ENCODE measurements at regions not wholly inside any gene's neighbourhood (a gene's known extent, or its start where the extent isn't known, plus 50 kb on each side); places are given as distances from the start of the nearest gene placed in this dataset.
"Not testable (repeated sequence)": the region's sequence is repeated elsewhere in the genome, so short reads cannot be mapped to it uniquely, and the experiment has no call there.

- Mint-ChIP-seq H3K4me3 (no peak overlapping the region), H3K36me3 (ENCODE audit: insufficient read depth in 2 of 2) (no peaks in the 10 kb centered on the region), H3K27me3 (ENCODE audit: low read depth) (no peaks in the 10 kb centered on the region), H3K9me3 (no peaks in the 10 kb centered on the region), H3K4me1 (ENCODE audit: low read depth) (no peaks in the 10 kb centered on the region), H3K27ac (no peak overlapping the region)
- no peak for DNase-seq
- no peak for ATAC-seq (replicated peaks in 1 of 2)
Observed at GRCh38 chr22:47623763-47624148, 861.3 kb downstream of the TBC1D22A start.

GRCh38 chr22:47623066-47623762 is 860.8 kb downstream of the TBC1D22A start:
- no peak overlapping the region for H3K4me3 Mint-ChIP-seq
- H3K4me1 Mint-ChIP-seq (ENCODE audit: low read depth) = no peaks in the 10 kb centered on the region
- DNase-seq (no peak), ATAC-seq (replicated peaks in 1 of 2) (no peak)
- no peaks in the 10 kb centered on the region for H3K36me3 Mint-ChIP-seq (ENCODE audit: insufficient read depth in 2 of 2)
- H3K27ac Mint-ChIP-seq = no peak overlapping the region
- H3K9me3 Mint-ChIP-seq = no peaks in the 10 kb centered on the region
- H3K27me3 Mint-ChIP-seq (ENCODE audit: low read depth) = no peaks in the 10 kb centered on the region

- no peak overlapping the region for H3K4me3 Mint-ChIP-seq
- no peaks in the 10 kb centered on the region for H3K27me3 Mint-ChIP-seq (ENCODE audit: low read depth)
- H3K27ac Mint-ChIP-seq = no peak overlapping the region
- ATAC-seq (replicated peaks in 1 of 2) (no peak), DNase-seq (no peak)
- no peaks in the 10 kb centered on the region for H3K9me3 Mint-ChIP-seq
- H3K4me1 Mint-ChIP-seq (ENCODE audit: low read depth) = no peaks in the 10 kb centered on the region
- no peaks in the 10 kb centered on the region for H3K36me3 Mint-ChIP-seq (ENCODE audit: insufficient read depth in 2 of 2)
Observed at GRCh38 chr22:47622541-47622940, 860.1 kb downstream of the TBC1D22A start.

- H3K9me3 Mint-ChIP-seq = no peaks in the 10 kb centered on the region
- H3K4me1 Mint-ChIP-seq (ENCODE audit: low read depth) = no peaks in the 10 kb centered on the region
- H3K27me3 Mint-ChIP-seq (ENCODE audit: low read depth) = no peaks in the 10 kb centered on the region
- H3K4me3 Mint-ChIP-seq = no peak overlapping the region
- DNase-seq (no peak), ATAC-seq (replicated peaks in 1 of 2) (no peak)
- H3K27ac Mint-ChIP-seq = no peak overlapping the region
- H3K36me3 Mint-ChIP-seq (ENCODE audit: insufficient read depth in 2 of 2) = no peaks in the 10 kb centered on the region
Observed at GRCh38 chr22:47621253-47621652, 858.8 kb downstream of the TBC1D22A start.

- H3K27ac Mint-ChIP-seq = no peak overlapping the region
- no peak for DNase-seq
- H3K36me3 Mint-ChIP-seq (ENCODE audit: insufficient read depth in 2 of 2) = no peaks in the 10 kb centered on the region
- ATAC-seq (replicated peaks in 1 of 2) = no peak
- no peaks in the 10 kb centered on the region for H3K9me3 Mint-ChIP-seq
- H3K4me1 Mint-ChIP-seq (ENCODE audit: low read depth) = no peaks in the 10 kb centered on the region
- no peaks in the 10 kb centered on the region for H3K27me3 Mint-ChIP-seq (ENCODE audit: low read depth)
- no peak overlapping the region for H3K4me3 Mint-ChIP-seq
Observed at GRCh38 chr22:47620391-47620790, 857.9 kb downstream of the TBC1D22A start.

GRCh38 chr22:47619631-47620030 is 857.2 kb downstream of the TBC1D22A start:
- no peaks in the 10 kb centered on the region for H3K36me3 Mint-ChIP-seq (ENCODE audit: insufficient read depth in 2 of 2)
- H3K27me3 Mint-ChIP-seq (ENCODE audit: low read depth) = no peaks in the 10 kb centered on the region

GRCh38 chr22:47618180-47619010 is 855.9 kb downstream of the TBC1D22A start:
- Mint-ChIP-seq H3K36me3 (ENCODE audit: insufficient read depth in 2 of 2) (no peaks in the 10 kb centered on the region), H3K4me1 (ENCODE audit: low read depth) (no peaks in the 10 kb centered on the region), H3K9me3 (no peaks in the 10 kb centered on the region), H3K4me3 (no peak overlapping the region), H3K27me3 (ENCODE audit: low read depth) (no peaks in the 10 kb centered on the region), H3K27ac (no peak overlapping the region)
- no peak for ATAC-seq (replicated peaks in 1 of 2)
- DNase-seq = no peak

More at GRCh38 chr22:47619631-47620030, 857.2 kb downstream of the TBC1D22A start:
- Mint-ChIP-seq H3K4me3 (no peak overlapping the region), H3K27ac (no peak overlapping the region), H3K4me1 (ENCODE audit: low read depth) (no peaks in the 10 kb centered on the region), H3K9me3 (no peaks in the 10 kb centered on the region)
- ATAC-seq (replicated peaks in 1 of 2) (no peak), DNase-seq (no peak)

GRCh38 chr22:47617186-47617585 is 854.7 kb downstream of the TBC1D22A start:
- no peak overlapping the region for H3K4me3 Mint-ChIP-seq
- no peaks in the 10 kb centered on the region for H3K4me1 Mint-ChIP-seq (ENCODE audit: low read depth)
- H3K27ac Mint-ChIP-seq = no peak overlapping the region
- H3K9me3 Mint-ChIP-seq = no peaks in the 10 kb centered on the region
- ATAC-seq (replicated peaks in 1 of 2) (no peak), DNase-seq (no peak)
- H3K36me3 Mint-ChIP-seq (ENCODE audit: insufficient read depth in 2 of 2) = no peaks in the 10 kb centered on the region
- H3K27me3 Mint-ChIP-seq (ENCODE audit: low read depth) = no peaks in the 10 kb centered on the region

GRCh38 chr22:47616396-47617020 is 854.1 kb downstream of the TBC1D22A start:
- DNase-seq = no peak
- Mint-ChIP-seq H3K27ac (no peak overlapping the region), H3K9me3 (no peaks in the 10 kb centered on the region), H3K4me3 (no peak overlapping the region), H3K4me1 (ENCODE audit: low read depth) (no peaks in the 10 kb centered on the region), H3K27me3 (ENCODE audit: low read depth) (no peaks in the 10 kb centered on the region), H3K36me3 (ENCODE audit: insufficient read depth in 2 of 2) (no peaks in the 10 kb centered on the region)
- no peak for ATAC-seq (replicated peaks in 1 of 2)

- Mint-ChIP-seq H3K27ac (no peak overlapping the region), H3K27me3 (ENCODE audit: low read depth) (no peaks in the 10 kb centered on the region), H3K4me3 (no peak overlapping the region), H3K4me1 (ENCODE audit: low read depth) (no peaks in the 10 kb centered on the region), H3K9me3 (no peaks in the 10 kb centered on the region), H3K36me3 (ENCODE audit: insufficient read depth in 2 of 2) (no peaks in the 10 kb centered on the region)
- no peak for ATAC-seq (replicated peaks in 1 of 2)
- no peak for DNase-seq
Observed at GRCh38 chr22:47615051-47615450, 852.6 kb downstream of the TBC1D22A start.

GRCh38 chr22:47613606-47614350 is 851.3 kb downstream of the TBC1D22A start:
- Mint-ChIP-seq H3K4me1 (ENCODE audit: low read depth) (no peaks in the 10 kb centered on the region), H3K9me3 (no peaks in the 10 kb centered on the region), H3K36me3 (ENCODE audit: insufficient read depth in 2 of 2) (no peaks in the 10 kb centered on the region), H3K27ac (no peak overlapping the region), H3K4me3 (no peak overlapping the region), H3K27me3 (ENCODE audit: low read depth) (no peaks in the 10 kb centered on the region)
- ATAC-seq (replicated peaks in 1 of 2) = no peak
- DNase-seq = no peak

GRCh38 chr22:47613181-47613580 is 850.7 kb downstream of the TBC1D22A start:
- not testable (repeated sequence) for DNase-seq; H3K27me3 Mint-ChIP-seq (ENCODE audit: low read depth); H3K9me3 Mint-ChIP-seq; H3K4me3 Mint-ChIP-seq; H3K27ac Mint-ChIP-seq; H3K4me1 Mint-ChIP-seq (ENCODE audit: low read depth); H3K36me3 Mint-ChIP-seq (ENCODE audit: insufficient read depth in 2 of 2); ATAC-seq (replicated peaks in 1 of 2)
